Suprapubic skin (tissue), 3 donors: ENCODE measurements at regions not wholly inside any gene's neighbourhood (a gene's known extent, or its start where the extent isn't known, plus 50 kb on each side); places are given as distances from the start of the nearest gene placed in this dataset.

Experiments used
- POLR2A ChIP-seq, 2 donors: fragments of 450-650 bp; IDR thresholded peaks; one replicate each; pipeline ENCODE4 v1.6.1; 2017; ENCODE audit warnings: antibody characterized with exemption in 2 of 2, mild to moderate bottlenecking in 2 of 2, moderate library complexity in 2 of 2
- TF ChIP-seq, protein P1 (sequence below), 2 donors: fragments of 200-600 bp in 1 of 2; fragments of 450-650 bp in 1 of 2; sonication (generic) in 1 of 2; IDR thresholded peaks; one replicate each; pipeline ENCODE4 v1.5.1; 2016 to 2019; ENCODE audit warnings: antibody characterized with exemption in 2 of 2, mild to moderate bottlenecking in 1 of 2, moderate library complexity in 1 of 2

DNA sequence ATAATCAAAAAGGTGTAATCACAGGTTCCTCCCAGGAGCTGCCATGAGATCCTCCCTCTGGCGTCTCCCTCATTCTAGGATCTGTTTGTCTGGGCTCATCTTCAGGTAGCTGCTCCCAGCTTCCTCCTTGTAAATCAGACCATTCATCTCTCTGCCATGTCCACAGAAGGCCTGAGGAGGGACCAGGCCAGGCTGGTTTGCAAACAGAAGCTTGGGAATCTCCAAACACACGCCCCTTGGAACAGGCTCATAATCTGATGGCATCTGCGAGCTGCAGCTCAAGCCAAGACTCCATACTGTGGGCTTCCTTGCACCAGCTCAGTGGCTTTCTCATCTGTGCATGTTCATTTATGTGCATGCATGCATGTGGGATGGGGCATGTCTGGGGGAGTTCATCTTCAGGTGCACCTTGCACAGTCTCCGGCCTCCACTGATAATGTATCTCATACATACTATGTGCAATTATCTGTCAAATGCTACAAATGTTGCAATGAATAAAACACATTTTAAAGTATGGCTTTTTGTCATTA lies 134.9 kb downstream of the NXPE2 start:
- TF ChIP-seq, protein P1, sequence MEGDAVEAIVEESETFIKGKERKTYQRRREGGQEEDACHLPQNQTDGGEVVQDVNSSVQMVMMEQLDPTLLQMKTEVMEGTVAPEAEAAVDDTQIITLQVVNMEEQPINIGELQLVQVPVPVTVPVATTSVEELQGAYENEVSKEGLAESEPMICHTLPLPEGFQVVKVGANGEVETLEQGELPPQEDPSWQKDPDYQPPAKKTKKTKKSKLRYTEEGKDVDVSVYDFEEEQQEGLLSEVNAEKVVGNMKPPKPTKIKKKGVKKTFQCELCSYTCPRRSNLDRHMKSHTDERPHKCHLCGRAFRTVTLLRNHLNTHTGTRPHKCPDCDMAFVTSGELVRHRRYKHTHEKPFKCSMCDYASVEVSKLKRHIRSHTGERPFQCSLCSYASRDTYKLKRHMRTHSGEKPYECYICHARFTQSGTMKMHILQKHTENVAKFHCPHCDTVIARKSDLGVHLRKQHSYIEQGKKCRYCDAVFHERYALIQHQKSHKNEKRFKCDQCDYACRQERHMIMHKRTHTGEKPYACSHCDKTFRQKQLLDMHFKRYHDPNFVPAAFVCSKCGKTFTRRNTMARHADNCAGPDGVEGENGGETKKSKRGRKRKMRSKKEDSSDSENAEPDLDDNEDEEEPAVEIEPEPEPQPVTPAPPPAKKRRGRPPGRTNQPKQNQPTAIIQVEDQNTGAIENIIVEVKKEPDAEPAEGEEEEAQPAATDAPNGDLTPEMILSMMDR (IDR thresholded peaks at IDR 0.05): no peak
- no peak for TF ChIP-seq POLR2A (IDR thresholded peaks at IDR 0.05)
